GM19351 (cell line): ENCODE measurements at regions not wholly inside any gene's neighbourhood (a gene's known extent, or its start where the extent isn't known, plus 50 kb on each side); places are given as distances from the start of the nearest gene placed in this dataset.

Source experiments
- ATAC-seq: cut with Tn5 transposase; IDR thresholded peaks from one replicate; pipeline ENCODE4 v1.9.1; 2021; ENCODE audit warnings: mild to moderate bottlenecking, moderate library complexity; ENCODE audit not compliant: unreplicated experiment

DNA sequence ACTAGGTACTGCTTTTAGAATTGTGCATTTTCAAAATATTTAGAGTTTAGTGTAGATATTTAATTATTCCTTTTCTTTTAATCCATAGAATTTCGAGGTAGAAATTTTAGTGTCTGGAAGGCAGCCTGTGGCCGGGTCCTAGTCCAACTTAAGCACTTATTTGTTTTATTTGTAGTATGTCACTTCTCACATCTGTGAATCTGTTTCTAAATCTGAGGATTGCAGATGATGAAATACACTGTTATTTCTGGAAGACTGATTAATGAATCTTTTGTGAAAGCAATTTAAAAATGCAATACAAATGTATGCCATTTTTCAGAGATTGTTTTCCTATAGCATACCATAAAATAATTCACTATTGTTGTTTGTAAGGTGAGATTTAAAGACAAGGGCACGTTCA, 483.9 kb upstream of the TRIB2 start:
- ATAC-seq: no peak

DNA sequence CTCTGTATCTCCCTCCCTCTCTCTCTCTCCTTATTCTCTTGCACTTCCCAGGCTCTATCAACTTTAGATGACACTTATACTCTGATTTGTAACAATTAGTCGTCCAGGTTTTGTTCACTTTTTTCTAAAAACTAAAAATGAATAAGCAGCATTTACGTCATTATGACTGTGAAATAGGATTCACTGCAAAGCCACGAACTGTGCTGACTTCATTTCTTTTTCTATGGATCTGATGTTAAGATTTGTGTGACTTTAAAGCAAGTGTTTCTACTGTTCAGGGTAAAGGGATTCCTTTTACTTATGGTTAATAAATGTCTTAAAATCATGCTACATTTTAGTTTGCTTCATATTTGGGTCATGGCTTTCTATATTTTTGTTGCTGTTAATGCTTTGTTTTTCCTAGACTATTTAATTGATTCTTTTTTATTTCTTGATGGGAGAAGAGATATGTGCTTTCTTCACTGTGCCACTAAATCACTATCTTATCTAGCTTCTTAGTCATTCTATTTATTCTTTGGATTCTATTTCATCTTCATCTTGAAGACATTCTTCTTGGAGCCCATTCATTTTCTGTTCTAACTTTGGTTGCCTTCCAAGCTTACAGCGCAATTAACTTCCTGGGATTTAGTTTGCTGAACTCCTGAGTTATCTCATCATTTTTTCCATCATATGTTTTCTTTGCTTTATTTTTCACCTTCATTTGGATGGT, 480.4 kb upstream of the TRIB2 start:
- ATAC-seq: no peak

DNA sequence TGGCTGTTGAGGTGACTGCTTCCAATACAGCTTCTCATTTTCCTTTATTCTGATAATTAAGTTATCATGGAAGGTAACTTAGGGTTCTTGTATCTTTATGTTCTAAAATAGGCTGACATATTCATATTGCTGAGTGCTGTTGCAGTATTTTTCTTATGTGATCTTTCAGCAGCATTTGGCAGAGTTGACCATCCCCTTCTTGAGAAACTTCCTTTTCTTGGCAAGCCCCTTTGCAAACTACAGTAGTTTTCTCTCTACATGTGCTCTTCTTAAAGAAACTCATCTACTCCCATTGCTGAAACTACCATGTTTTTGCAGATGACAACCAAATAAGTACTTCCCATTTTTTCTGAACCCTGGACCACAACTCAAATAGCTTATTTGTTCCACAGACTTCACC, 476.5 kb upstream of the TRIB2 start:
- no peak for ATAC-seq

DNA sequence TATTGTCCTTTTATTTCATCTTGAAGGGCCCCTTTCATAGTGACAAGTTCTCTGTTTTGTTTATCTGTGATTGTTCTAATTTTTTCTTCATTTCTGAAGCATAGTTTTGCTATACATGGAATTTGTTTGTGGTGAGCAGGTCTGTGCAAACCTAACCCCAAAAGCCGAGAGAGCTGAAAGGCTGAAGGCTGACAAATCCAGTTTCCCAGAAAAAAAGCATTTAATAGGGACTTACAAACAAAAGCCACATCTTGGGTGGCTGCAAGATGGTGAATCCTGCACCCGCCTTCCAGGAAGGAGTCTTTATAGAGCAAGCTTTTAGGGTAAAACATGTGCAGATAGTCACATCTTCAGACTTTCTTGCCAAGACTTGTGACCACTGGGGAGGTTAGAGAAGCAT, 473.4 kb upstream of the TRIB2 start:
- ATAC-seq: no peak

DNA sequence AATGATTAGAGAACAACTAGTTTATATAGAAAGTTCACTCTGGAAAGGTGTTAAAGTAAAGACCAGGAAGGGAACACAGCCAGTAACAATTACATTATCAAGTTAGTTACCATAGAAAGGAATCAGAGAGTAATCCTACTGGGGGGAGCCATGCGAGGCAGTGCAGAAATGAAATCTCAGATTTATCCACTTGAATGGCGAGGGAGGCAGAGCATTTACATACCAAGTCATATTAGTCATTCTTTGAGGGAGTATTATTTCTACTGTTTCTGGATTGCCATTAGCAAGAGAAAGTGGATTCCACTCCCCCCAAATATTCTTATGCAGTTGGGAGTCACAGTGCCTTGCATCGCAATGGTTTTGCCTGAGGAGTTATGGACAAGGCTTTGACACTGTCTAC, 472.7 kb upstream of the TRIB2 start:
- no peak for ATAC-seq

DNA sequence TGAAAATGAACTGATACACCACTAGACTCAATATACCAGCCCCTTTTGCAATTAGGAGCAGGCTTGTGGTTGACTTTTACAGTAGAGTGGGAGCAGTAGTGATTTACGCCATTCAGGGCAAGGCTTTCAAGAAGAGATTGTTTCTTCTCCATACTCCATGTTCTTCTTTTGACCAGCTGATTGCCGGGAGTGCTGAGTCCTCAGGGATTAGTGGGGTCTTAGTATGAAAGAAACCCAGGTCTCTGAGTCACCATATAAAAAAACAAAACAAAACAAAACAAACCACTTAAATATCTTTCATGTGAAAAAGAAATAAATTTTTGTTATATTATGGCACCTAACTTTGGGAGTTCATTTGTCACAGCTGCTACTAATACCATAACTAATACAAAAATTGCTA, 465.6 kb upstream of the TRIB2 start:
- ATAC-seq: no peak

DNA sequence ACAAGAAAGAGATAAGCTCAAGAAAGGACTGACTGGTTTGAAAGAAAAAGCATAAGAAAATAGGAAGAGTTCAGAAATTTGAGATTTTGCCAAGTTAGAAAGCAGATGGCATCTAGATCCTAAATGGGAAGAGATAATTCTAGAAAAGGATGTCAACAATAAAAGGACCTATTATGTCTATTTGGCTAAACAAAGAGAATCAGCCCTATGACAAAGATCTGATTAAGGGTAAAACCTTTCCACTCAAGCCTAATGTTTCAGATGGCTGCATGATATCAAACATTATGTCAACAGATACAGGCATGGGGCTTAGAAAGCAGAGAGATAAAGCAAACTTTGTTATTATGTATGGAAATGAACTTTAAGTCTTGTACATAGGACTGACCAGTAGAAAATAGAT, 465.0 kb upstream of the TRIB2 start:
- ATAC-seq: no peak

DNA sequence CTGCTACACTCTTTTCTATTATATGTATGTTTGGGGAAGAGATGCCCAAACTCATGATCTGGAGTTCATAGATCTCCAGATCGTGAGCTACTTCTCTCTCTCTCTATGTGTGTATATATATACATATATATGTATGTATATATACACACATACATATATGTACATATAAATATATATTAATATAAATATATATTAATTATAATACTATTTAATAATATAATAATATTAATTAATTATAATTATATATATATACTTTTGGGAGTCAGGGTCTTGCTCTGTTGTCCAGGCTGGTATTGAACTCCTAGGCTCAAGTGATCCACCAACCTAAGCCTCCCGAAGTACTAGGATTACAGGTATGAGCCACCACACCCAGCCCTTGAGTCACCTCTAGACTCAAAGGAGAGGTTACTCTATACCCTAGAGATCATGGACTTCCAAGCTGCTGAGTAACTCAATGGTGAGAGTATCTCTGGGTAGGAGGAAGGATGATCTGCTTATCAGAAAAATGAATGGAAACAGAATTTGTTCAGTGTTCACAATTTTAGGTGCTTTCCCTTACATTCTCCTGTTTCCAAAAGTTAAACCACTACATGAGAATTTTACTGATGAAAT, 463.5 kb upstream of the TRIB2 start:
- no peak for ATAC-seq

DNA sequence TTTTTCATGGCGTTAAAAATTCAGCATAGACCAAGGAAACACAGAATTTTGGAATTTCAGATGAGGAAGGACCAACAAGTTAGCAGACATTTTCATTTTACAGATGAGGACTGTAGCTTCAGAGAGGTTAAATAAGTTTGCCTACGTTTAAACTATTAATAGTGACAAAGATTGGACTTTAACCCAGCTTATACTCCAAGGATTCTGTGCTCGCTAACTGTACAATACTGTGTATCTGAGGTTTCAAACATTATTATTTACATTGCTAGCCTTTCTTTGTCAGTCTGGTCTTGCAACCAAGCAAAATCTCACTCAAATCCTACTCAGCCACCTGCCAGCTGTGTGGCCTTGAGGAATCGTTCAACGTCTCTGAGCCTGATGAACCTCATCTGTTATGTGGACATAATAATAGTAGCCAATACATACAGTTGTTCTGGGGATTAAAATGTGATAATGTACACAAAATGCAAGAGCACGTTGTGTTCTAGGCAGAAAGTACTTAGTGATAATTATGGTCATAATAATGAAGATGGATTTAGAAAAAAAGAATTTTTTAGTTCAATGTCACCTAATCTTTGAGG, 462.4 kb upstream of the TRIB2 start:
- no peak for ATAC-seq

DNA sequence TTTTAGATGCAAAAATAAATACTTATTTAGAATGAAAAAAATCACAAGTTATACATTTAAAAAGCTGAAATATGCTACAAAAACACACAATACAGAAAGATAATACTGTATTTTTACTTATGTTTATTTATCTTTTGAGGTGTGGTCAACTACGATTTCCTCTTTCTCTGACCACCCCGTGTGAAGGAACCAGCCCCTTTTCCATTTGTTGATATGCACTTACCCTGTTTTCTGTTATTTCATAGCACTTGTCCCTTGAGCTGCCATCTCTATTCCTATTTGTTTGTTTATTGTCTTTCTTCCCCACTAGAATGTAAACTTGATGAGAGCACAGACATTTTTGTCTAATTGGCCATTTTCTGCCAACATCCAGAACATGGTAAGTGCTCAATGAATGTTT, 460.5 kb upstream of the TRIB2 start:
- no peak for ATAC-seq

DNA sequence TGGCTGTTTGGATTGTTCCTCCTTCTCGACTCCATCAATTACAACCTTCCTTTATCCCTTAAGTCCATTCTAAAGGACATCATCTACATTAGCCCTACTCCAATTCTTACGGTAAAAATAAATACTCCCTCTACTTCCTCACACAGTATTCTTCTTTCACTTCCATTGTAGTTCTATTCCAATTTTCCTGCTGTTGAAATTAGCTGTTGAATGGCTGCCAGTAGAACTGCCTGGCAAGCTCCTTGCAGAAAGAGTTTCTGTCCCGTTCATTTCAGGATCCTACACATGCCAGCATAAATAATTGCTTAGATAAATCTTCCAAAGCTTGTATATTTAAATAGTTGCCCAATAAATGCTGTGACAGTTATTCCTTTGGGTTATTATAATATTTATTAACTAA, 459.3 kb upstream of the TRIB2 start:
- no peak for ATAC-seq

DNA sequence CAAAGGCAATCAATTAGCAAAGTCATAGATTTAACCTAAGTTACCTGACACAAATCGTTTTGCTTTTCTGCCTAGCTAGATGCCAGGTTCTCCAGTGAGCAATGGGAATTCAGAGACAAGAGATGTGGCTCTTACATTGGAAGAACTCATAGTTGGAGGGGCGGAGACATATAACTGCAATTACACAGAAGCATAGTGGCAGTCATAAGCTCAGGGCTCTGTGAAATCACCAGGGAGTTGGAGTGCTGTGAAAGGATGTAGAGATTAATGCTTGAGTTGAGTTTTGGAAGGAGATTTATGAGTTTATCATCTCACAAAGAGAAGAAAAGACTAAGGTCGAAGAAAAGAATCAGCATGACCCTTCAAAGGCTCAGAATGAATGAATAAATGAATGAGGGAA, 457.2 kb upstream of the TRIB2 start:
- no peak for ATAC-seq

DNA sequence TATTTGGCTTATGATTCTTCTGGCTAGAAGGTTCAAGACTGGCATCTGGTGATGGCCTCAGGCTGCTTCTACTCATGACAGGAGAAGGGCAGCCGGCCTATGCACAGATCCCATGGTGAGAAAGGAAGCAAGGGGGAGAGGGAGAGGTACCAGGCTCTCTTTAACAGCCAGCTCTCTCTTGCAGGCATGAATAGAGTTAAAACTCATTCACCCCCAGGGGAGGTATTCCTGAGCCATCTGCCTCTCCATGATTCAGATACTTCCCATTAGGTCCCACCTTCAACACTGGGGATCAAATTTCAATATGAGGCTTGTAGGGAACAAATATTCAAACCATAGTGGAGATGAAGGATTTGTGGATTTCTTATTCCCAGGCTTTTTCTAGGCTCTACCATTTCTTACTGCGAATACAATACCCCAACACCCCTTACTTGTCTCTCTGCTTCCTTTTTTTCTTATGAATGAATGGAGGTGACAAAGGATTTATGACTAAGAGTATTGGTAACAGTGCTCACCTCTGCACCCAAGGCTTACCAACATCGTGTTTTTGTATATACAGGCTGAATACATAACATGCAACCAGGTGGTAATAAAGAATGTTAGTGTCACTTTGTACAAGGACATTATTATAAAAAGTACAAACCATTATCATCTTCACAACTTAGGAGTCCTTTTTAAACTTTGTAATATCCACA, 454.6 kb upstream of the TRIB2 start:
- no peak for ATAC-seq

DNA sequence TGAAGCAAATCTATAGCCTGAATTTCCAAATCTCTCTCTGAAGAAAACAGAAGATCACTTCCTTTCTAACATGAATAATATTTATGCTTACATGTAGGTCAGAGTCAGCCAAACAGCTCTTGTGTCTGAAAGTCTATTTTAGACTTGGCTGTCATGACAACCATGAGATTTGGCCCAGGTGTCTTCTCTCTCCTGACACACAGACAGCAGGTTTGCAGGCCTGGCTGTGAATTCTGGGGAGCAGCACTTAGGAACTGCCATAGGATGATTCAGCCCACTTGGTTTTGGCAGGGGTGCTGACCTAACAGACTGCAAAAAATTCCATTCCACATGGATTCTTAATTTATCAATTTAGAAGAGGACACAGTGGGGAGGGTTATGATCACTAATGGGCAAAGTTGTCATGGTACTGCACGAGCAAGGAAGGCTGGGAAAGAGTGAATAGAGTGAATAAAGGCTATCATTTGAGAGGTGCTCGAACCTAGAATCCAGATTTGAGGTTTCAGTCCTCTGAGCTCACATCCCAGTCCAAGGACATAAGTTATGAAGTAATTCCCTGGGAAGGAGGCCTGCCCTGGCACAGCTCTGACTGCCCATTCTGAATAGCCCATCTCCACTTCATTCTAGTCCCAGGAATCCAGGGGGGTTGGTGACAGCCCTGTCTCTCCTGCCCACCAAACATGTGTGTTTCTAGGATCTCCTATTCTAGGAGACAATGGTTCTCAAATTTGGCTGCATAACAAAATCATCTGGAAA, 453.9 kb upstream of the TRIB2 start:
- peak; percentile 70 for ATAC-seq

DNA sequence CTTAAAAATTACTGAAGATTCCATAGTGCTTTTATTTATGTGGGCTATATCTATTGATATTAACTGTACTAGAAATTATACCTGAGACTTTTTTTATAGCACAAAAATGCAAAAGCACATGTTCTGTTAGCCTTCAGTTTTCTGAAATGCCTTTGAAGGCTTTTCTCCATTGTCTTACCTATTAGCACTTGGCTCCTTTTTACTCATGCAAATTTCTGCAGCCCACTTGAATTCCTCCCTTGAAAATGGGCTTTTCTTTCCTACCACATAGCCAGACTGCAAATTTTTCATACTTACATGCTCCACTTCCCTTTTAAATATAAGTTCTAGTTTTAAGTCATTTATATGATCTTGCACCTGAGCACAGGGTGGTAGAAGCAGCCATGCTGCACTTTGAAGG, 453.0 kb upstream of the TRIB2 start:
- no peak for ATAC-seq

DNA sequence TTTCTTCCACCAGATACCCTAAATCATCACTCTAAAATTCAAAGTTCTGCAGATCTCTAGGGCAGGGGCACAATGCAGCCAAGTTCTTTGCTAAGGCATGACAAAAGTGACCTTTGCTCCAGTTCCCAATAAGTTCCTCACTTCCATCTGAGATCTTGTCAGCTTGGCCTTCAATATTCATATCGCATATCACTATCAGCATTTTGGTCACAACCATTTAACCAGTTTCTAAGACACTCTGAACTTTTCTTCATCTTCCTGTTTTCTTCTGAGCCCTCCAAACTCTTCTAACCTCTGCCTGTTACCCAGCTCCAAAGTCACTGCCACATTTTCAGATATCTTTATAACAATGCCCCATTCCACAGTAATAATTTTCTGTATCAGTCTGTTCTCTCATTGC, 452.6 kb upstream of the TRIB2 start:
- no peak for ATAC-seq

DNA sequence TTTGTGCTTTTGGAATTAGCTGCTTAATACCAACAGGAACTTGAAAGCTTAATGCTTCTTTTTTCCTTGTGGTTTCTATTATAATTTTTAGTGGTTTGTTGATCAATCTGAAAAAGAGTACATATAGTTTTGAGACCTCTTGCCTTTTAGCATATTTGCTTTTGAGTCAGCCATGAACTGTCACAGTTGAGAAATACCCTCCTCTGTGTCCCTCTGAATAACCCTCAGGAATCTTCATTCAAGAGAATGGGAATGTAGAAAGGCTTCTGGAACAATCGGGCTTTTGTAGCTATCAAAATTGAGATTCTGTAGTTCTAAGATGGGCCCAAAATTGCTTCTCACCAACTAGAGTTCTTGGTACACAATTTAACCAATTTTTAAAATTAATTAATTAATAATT, 451.1 kb upstream of the TRIB2 start:
- ATAC-seq: no peak

DNA sequence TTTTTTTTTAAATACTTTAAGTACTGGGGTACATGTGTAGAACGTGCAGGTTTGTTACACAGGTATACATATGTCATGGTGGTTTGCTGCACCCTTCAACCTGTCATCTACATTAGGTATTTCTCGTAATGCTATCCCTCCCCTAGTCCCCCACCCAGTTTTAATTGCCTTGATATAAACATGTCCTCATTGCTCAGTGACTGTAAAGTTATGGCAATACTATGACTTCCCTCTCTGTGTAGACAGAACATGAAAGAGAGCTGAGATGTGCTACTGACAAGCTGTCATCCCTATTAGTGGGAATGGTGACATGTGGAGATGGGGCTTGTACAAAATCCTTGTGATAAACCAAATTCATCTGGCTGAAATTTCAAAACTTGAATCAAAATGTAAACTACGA, 449.7 kb upstream of the TRIB2 start:
- ATAC-seq: no peak

DNA sequence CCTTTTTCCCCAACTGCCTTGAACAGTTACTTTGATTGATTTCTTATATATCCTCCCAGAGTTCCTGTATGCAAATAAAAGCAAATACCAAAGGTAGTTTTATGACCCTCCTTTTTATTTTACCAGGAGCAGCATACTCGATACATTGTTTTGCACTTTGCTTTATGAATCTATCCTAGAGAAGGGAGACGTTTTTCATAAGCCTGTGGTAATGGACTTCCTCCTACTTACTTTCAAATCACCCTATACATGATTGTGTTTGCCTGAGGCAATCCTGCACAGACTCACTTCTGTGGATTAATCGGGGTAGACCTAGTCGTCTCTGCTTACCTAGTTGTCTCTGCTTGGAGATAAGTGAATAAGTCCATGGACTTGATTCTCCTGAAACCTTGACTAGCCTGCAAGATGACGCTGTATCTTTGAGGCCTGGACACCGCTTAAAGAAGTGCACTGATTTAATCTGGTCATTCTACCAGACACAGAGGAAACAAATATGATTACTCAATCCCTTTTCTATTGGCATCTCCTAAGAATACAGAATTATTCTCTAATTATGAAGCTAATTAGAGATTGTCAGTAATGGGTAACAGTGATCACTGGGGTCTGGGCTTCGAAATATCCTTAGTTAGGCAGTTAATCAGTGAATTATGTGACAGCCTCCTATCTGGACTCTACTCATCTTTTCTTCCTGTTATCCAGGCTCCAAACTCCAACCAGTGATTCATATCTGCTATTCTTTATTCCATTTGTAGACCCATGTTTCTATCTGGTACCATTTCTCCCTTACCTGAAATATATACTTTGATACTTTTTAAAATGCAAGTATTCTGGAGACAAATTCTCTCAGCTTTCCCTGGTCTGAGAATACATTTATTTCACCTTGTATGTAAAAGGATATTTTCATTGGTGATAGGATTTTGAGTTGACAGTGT, 447.4 kb upstream of the TRIB2 start:
- ATAC-seq: no peak

DNA sequence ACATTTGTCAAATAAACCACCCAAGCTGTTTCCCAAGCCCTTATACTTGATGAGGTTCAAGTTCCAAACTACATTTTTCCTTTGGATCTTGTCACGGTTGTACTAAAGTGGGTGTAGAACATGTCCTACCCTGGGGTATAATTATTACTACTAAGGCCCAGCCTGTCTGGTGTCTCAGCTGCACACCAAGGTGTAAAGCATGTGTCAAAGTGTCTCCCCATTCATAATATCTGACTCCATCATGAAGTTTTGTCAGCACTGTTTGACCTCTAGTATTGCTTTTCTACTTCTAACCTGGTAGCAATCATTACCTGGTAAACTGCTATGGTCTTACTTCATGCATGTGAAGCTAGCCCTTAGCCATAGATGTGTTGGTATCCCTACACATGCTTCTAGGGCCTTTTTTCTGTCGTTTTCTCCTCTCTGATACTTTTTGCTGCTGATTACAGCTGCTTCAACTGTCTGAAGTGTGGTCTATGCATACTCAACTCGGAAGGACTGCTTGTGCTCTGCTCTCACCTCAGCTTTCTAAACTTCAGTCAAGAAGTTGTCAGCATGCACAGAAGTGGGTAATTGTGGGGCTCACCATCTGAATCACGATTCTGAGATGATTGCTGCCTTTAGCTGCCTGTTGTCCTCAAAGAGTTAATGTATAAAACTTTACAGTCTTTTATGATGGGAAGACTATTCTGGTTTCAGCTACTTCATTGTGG, 445.7 kb upstream of the TRIB2 start:
- ATAC-seq: peak; percentile 77
